GM12865 (cell line): ENCODE measurements at regions not wholly inside any gene's neighbourhood (a gene's known extent, or its start where the extent isn't known, plus 50 kb on each side); places are given as distances from the start of the nearest gene placed in this dataset.

Source experiments
- DNase-seq: peaks from one replicate; pipeline ENCODE4 v3.0.0; 2010; ENCODE audit warnings: low read depth
- H3K4me3 ChIP-seq: 2 replicates; pipeline ENCODE4 v1.5.1; 2011; ENCODE audit warnings: mild to moderate bottlenecking, low read depth, low read length, control low read depth
- TF ChIP-seq, protein P1 (sequence below): IDR thresholded peaks from 2 replicates; pipeline ENCODE4 v1.5.1; 2011; ENCODE audit warnings: low read length, control low read depth, low read depth, inconsistent platforms; ENCODE audit not compliant: insufficient read depth; ENCODE audit errors: missing control alignments

DNA sequence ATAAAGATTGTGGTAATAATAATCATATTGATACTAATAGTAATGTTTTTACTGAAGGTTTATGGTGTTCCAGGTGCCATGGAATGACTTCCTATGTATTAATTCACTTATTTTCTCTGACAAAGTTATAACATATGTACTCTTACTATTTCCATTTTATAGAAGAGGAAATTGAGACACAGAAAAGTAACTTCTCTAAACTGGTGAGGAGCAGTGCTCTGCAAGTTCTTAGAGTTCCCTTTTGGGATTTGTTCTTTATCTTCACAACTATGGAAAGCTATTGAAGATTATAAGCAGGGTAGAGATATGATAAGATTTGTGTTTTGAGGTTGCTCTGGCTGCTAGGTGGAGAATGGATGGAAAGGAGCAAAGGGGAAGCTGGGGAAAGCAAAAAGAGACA, 83.9 kb upstream of the OLFM4 start:
- no peak overlapping the region for H3K4me3 ChIP-seq
- DNase-seq: no peak
- TF ChIP-seq, protein P1, sequence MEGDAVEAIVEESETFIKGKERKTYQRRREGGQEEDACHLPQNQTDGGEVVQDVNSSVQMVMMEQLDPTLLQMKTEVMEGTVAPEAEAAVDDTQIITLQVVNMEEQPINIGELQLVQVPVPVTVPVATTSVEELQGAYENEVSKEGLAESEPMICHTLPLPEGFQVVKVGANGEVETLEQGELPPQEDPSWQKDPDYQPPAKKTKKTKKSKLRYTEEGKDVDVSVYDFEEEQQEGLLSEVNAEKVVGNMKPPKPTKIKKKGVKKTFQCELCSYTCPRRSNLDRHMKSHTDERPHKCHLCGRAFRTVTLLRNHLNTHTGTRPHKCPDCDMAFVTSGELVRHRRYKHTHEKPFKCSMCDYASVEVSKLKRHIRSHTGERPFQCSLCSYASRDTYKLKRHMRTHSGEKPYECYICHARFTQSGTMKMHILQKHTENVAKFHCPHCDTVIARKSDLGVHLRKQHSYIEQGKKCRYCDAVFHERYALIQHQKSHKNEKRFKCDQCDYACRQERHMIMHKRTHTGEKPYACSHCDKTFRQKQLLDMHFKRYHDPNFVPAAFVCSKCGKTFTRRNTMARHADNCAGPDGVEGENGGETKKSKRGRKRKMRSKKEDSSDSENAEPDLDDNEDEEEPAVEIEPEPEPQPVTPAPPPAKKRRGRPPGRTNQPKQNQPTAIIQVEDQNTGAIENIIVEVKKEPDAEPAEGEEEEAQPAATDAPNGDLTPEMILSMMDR: no peak

DNA sequence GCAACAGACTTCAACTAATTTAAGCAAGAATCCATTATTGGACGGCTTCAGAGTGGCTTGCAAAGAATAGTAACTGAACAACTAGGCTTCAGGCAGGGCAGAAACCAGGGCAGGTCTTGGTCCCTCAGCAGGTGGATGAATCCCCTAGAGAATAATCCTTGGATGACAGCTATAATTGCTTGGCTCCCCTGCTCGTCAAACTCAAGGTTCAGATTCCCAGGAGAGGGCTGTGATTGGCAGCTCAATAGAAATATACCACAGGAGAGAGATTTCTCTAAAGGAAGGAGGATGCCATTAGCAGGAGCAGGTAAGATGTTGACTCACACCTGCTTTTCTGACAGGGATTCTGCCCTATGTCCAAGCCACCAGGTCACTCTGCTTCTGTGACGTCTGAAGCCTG, 89.6 kb upstream of the PCDH8 start:
- TF ChIP-seq, protein P1: no peak
- DNase-seq: no peak
- no peak overlapping the region for H3K4me3 ChIP-seq

DNA sequence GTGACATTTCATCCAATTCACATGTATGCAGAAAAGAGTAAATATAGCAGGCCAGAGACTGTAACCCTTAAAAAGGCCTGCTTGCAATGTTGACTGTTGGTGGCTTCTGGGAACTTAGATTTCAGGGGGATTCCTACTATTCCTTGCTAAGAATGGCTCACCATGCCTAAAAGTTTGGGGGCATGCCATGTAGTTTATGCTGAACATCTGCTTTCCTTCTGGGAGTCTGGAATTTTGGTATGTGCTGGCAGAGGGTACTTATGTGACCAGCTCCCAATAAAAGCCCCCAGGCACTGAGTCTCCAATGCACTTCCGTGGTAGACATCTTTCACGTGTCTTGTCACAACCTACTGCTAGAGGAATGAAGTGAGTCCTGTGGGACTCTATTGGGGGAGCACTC, 88.4 kb upstream of the PCDH8 start:
- no peak for DNase-seq
- H3K4me3 ChIP-seq: no peak overlapping the region
- TF ChIP-seq, protein P1: no peak

DNA sequence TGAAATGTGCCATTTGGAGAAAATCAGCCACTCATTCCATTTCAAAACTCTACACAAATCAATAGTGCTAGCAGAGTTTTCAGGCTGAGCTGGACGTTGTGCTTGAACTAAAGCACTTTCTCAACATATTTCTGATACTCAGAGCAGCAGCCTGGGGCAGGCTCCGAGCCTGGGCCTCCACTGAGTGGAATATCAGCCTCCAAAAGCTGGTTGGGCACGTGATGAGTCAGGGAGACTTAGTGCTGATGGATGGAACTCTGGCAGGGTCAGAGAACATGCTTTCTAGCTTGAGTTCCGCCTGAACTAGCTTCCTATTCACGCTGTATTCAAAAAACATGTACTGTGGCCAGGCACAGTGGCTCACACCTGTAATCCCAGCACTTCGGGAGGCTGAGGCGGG, 85.8 kb upstream of the PCDH8 start:
- H3K4me3 ChIP-seq: no peak overlapping the region
- TF ChIP-seq, protein P1: no peak
- DNase-seq: no peak

DNA sequence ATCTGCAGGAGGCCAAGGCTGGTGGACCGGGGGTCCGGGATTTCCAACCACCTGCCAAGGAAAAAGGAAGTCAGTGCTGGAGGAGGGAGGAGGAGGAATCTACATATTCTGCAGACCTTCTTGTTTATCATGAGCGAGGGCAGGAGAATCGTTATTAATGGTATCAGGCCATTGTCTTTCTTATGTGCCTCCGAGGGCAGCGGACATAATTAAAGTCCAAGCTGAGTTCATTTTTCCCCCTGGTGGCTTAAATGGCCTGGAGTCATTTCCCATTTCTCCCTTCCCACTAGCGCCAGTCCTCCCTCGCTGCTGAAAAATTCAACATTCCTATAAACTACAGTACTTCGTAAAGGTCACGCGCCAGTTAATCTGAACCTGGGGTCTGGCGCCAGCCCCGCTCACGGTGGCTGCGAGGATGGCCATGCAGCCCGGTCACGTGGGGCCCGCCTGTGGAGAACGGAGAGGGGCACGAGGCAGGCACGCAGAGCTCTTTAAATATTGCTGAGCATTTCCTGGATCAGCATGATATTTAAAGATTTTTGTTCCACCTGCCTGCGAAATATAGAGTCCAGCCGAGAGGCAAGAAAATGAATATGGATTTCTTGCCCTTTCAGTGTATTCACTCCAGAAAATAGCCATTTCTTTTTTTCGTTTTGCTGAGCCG, 85.2 kb upstream of the PCDH8 start:
- TF ChIP-seq, protein P1: no peak
- no peak overlapping the region for H3K4me3 ChIP-seq
- DNase-seq: no peak

DNA sequence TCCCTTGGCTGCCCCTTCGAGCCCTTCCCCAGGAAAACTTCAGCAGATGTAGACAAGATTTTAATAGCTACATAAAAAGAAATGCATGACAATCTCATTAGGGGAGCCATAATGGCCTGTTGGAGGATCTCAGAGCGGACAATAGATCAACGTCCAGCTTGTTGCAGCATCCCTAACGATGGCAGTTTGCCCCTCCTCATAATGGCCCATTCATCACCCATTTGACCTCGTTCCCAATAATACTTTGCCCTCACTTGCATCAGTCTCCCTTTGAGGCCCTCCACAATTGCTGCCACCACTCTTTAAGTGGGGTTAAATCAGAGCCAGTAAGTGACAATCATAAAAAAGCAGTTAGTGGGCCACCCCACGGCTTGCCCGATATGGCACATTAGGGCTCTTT, 84.7 kb upstream of the PCDH8 start:
- no peak overlapping the region for H3K4me3 ChIP-seq
- no peak for DNase-seq
- TF ChIP-seq, protein P1: no peak

DNA sequence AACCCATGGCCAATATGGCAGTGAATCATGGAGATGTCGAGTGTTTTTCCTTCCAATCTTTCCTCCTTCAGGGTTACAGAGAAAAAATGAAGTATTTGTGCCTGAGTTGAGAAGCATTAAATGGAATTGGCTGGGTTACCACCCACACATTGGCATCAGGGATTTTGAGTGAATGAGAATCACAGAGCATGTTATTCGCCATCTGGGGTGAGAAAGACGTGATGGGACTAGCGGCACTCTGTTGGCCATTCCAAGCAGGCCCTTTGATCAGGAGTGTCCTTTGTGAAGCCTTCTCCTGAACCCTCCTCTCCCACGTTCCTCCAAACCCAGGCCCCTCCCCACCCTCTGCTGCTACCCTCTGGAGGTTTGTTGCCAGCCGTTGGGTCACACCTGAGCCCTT, 84.2 kb upstream of the PCDH8 start:
- no peak for DNase-seq
- H3K4me3 ChIP-seq: no peak overlapping the region
- TF ChIP-seq, protein P1: no peak
